ENCODE measurements at regions not wholly inside any gene's neighbourhood (a gene's known extent, or its start where the extent isn't known, plus 50 kb on each side); places are given as distances from the start of the nearest gene placed in this dataset.
A peak's percentile ranks its signal among the peaks of the same experiment; 100 is the strongest.

GRCh38 chr1:53378061-53378460 lies 50.2 kb upstream of the LRP8 start:
- no peak for DNase-seq (ENCODE audit: insufficient read length, low spot score)
- no peak for FAIRE-seq

DNA sequence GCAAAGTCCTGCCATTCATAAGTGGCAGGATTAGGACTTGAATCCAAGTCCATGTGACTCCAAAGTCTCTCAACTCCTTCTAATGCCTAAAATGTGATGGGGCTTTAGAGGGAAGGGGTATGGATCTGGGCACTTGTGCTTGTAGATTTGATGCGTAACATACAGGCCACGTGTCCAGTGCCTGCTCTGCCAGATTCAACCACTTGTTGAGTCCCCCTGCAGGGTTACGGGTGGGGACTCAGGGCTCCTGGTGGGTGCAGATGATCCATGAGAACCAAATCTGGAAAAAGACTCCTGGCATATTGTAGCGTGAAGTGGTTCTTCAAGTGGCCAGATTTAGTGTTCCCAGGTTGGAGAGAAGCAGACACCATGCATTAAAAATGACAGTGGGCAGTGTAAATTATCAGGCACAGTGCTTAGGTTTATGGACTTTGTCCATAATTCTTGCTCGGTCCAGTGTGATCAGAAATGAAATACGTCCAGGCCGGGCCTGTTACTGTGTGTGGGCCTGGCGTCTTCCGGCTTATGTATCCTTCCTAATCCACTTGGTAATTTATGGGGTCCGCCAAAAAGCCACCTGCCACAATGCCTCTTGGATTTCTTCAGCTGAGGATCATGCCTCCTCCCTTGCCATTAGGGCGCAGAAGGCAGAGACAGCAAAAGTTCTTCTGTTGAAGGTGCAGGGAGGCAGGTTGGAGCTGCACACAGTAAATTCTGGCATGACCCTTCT lies 51.2 kb upstream of the LRP8 start:
- FAIRE-seq (no peak), DNase-seq (ENCODE audit: insufficient read length, low spot score) (no peak)

GRCh38 chr1:53379662-53380002 lies 51.8 kb upstream of the LRP8 start:
- DNase-seq (ENCODE audit: insufficient read length, low spot score) (no peak), FAIRE-seq (no peak)

- no peak for DNase-seq (ENCODE audit: insufficient read length, low spot score)
- FAIRE-seq = no peak
Measured at GRCh38 chr1:53380296-53380695, 52.4 kb upstream of the LRP8 start.

- no peak for FAIRE-seq
- DNase-seq (ENCODE audit: insufficient read length, low spot score) = peak; percentile 27
Measured at GRCh38 chr1:53381790-53382401, 54.0 kb upstream of the LRP8 start.

DNA sequence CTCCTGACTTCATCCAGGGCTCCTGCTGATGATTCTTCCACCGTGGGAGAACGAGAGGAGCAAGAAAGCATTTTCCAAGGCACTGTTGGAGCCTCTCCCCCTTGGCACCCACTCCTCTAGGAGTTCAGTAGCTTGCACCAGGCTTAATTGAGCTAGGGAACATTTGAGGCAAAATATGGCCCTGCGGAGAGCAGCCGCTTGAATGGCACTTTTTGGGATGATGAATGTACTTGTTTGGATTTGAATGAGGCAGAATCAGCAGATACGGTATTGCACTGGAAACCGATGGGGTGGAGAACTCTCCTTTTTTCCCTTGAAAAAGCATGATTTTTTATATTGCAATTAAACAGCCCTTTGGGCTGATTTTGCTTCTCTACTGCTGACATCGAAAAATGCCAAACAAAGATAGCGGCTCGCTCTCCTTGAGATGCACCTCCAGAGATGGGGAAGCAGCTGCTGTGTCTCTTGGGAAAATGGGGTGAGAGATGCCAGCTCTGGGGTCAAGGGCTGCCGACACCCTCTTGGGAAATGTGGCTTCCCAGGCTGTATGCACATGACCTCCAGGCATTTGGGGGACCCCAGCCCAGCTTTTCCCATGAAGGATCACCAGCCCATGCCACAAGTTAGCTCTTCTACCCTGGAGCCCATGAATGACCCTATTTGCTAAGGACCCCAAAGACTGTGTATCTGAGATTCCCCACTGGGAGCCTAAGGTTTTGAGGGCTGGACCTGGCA lies 55.4 kb upstream of the LRP8 start:
- no peak for FAIRE-seq
- no peak for DNase-seq (ENCODE audit: insufficient read length, low spot score)

GRCh38 chr1:53384796-53385195 lies 56.9 kb upstream of the LRP8 start:
- FAIRE-seq = no peak

DNA sequence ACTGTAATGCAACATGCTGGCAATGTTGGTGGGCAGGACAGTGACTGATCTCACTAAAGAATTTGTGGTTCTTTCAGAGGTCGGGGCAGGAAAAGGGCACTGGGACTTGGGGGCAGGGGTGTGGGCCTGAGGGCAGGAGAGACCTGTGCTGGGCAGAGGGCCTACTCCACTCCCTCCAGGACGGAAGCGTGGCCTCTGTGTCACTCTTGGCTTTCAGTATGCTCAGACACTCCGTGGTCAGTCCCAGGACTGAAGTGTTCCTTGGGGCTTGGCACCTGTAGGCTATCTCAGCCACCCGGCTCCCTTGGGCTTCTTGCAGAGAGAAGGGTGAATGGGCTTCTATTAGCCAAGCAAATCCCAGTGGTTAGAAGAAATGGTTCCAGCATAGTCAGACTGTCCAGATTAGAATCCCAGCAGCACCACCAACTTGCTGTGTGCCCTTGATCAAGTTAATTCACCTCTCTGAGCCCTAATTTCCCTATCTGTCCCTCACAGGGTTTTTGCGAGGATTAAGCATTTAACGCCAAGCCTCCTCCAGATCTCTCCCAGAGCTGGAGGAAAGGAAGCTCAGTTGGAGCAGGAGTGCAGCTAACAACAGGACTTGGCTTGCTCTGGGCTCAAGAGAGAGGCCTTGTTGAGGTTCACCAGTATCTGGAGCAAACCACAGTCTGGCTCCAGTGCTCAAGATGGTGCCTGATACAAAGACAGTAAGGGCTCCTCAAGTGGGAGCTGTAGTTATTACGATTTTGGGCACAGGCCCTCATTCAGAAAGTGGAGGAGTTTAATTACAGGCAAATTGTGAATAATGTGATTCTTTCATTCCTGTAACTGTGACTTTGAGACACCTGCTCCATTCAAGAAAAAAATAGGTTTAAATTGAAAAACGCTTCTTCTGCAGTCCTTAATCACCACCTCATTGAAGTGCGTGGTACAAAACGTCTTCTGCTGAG lies 57.7 kb upstream of the LRP8 start:
- DNase-seq (ENCODE audit: insufficient read length, low spot score) (no peak), FAIRE-seq (no peak)

More at GRCh38 chr1:53384796-53385195, 56.9 kb upstream of the LRP8 start:
- DNase-seq (ENCODE audit: insufficient read length, low spot score) = no peak

DNA sequence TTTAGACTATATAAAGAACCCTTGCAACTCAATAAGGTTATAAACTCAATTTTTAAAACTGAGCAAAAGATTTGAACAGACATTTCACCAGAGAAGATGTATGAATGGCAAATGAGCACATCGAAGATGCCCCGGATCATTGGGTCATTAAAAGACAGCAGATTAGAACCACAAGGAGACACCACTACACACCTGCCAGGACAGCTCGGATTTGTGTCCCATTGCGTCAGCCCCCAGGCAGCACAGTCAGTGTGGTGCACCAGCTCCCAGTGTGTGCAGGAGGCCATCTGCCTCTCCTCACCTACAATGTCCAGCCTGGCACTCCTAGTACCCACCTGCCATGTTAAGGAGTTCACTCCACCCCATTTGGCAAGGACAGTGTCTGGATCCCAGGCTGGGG lies 61.1 kb upstream of the LRP8 start:
- FAIRE-seq (no peak), DNase-seq (ENCODE audit: insufficient read length, low spot score) (no peak)

- DNase-seq (ENCODE audit: insufficient read length, low spot score) (no peak), FAIRE-seq (no peak)
Measured at GRCh38 chr1:53390261-53390660, 62.4 kb upstream of the LRP8 start.

GRCh38 chr1:53390736-53391135 lies 62.9 kb upstream of the LRP8 start:
- no peak for DNase-seq (ENCODE audit: insufficient read length, low spot score)

DNA sequence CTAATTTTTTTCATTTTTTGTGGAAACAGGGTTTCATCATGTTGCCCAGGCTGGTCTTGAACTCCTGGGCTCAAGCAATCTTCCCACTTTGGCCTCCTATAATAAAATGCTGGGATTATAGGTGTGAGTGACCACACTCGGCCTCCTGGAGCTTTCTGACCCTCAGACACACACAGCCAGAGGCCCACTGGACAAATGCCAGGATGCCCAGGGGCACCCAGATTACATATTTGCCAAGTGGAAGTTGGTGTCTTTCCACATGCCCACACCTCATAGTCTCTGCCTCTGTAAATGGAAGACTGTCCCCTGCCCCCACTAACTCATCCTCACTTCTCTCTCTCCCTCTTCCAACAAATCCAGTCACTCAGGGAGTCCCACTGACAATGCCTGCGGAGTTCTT lies 63.4 kb upstream of the LRP8 start:
- no peak for DNase-seq (ENCODE audit: insufficient read length, low spot score)
- FAIRE-seq = no peak

More at GRCh38 chr1:53390736-53391135, 62.9 kb upstream of the LRP8 start:
- FAIRE-seq = no peak

DNA sequence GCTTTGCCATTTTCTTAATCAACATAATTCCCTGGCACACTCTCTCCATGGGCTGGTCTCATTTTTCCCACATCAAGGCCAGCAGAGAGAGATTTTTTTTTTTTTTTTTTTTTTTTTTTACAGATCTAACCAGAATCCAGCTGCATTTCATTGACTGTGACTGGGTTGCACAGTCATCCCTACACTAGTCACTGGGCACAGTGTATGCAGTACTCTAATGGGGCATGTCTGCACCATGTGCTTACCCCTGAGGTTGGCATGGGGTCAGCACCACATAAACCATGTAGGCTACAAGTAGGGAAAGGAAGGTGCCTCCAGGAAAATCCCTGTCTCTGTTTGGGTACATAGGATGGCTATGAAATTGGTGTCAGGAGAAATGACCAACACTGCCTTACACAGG lies 64.1 kb upstream of the LRP8 start:
- DNase-seq (ENCODE audit: insufficient read length, low spot score) (no peak), FAIRE-seq (no peak)

DNA sequence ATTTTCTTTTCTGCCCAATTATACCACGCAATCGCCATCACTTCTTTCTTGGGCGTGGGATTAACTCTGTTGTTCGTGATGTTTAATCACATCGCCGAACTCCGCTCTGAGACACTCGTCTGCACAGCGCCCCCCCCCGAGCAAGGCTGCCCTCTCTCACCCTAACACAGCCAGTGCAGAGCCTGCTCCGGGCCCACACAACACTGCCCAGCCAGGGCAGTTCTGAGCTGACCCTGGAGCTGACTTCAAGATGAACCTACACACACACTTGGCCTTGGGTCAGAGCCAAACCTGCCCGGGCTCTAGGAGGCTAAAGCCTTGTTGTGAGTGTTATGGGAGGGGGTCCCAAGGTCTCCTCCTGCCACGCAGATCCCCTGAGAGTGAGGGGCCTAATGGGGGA lies 64.6 kb upstream of the LRP8 start:
- FAIRE-seq (no peak), DNase-seq (ENCODE audit: insufficient read length, low spot score) (no peak)

- DNase-seq (ENCODE audit: insufficient read length, low spot score) (peak; percentile 81), FAIRE-seq (peak; percentile 13)
Measured at GRCh38 chr1:53393325-53393792, 65.5 kb upstream of the LRP8 start.

GRCh38 chr1:53394306-53394705 lies 64.9 kb upstream of the DMRTB1 start:
- FAIRE-seq (no peak), DNase-seq (ENCODE audit: insufficient read length, low spot score) (no peak)

GRCh38 chr1:53395671-53396215 lies 63.5 kb upstream of the DMRTB1 start:
- DNase-seq (ENCODE audit: insufficient read length, low spot score) (no peak), FAIRE-seq (no peak)

DNA sequence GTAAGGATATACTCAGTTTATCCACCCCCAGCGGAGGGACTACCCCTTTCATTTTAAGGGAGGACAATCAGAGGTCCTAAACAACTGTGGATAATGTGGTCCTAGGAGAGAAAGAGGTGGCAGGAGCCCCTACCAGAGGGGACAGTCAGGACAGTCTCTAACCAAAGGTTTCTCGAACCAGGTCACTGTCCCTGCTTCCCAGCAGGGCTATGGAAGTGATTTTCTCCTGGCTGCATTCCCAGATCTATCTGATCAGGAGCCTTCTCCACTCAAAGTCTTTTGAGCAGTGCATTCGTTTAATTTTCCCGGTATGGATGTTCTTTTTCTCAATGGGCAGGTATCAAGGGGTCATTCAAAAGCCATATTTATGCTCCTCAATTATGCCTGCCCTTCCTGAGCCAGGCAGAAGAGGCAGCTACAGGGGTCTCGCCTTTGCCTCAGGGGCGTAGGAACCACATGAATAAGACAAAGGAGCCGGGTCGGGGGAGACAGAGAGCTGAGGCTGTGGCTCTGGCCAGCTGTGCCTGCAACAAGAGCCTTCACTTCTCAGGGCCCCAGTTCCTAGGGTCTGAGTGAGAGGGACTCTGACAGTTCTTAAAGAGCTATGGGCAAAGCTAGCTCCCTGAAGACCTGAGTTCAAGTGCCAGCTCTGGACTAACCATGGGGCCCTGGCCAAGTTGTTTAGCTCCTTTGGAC lies 62.5 kb upstream of the DMRTB1 start:
- no peak for DNase-seq (ENCODE audit: insufficient read length, low spot score)
- no peak for FAIRE-seq

- FAIRE-seq (no peak), DNase-seq (ENCODE audit: insufficient read length, low spot score) (no peak)
Measured at GRCh38 chr1:53398091-53398490, 61.1 kb upstream of the DMRTB1 start.

Data from HTR-8/SVneo (cell line).